HFFc6 (cell line): ENCODE measurements at regions not wholly inside any gene's neighbourhood (a gene's known extent, or its start where the extent isn't known, plus 50 kb on each side); places are given as distances from the start of the nearest gene placed in this dataset.
"Not testable (repeated sequence)": the region's sequence is repeated elsewhere in the genome, so short reads cannot be mapped to it uniquely, and the experiment has no call there.

Experiments used
- DNase-seq: peaks from one replicate; pipeline ENCODE4 v3.0.0-alpha.2; 2018
- H3K27ac Mint-ChIP-seq: 2 replicates; pipeline ENCODE4 v1.8.0; 2020; ENCODE audit warnings: mild to moderate bottlenecking, mixed read lengths
- H3K27me3 Mint-ChIP-seq: 2 replicates; pipeline ENCODE4 v1.8.0; 2021; ENCODE audit warnings: mild to moderate bottlenecking, moderate library complexity, mixed read lengths; ENCODE audit not compliant: insufficient read depth
- H3K36me3 Mint-ChIP-seq: 2 replicates; pipeline ENCODE4 v1.8.0; 2021; ENCODE audit warnings: low read depth, mixed read lengths
- H3K4me1 Mint-ChIP-seq: 2 replicates; pipeline ENCODE4 v1.8.0; 2020; ENCODE audit warnings: low read depth, mixed read lengths
- H3K4me3 Mint-ChIP-seq: 2 replicates; pipeline ENCODE4 v1.8.0; 2020; ENCODE audit warnings: mild to moderate bottlenecking, moderate library complexity, mixed read lengths
- H3K9me3 Mint-ChIP-seq: 2 replicates; pipeline ENCODE4 v1.8.0; 2020; ENCODE audit warnings: mild to moderate bottlenecking, mixed read lengths
- TF ChIP-seq, protein P1 (sequence below): fragments of 200-600 bp; sonication (generic); IDR thresholded peaks from 2 replicates; pipeline ENCODE4 v1.5.0; 2021; ENCODE audit warnings: antibody characterized with exemption, mild to moderate bottlenecking

DNA sequence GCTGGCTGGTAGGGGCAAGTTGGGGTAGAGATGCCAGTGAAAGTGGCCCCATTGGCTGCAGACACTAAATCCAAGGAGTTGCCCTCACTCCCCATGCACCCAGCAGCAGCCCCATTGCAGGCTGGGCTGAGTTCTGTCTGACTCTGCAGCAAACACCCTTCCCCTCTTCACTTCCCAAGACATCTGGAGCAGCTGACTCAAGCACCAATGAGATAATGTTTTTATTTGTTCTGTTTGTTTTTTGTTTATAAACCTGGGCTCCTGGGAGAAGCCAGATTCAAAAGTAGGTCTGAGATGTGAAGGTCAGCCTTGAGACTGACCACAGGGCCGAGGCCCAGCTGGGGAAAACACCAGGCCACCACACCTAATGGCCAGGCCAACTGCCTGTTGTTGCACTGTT lies 545.9 kb upstream of the KLF4 start:
- H3K4me3 Mint-ChIP-seq = no peak overlapping the region
- TF ChIP-seq, protein P1, sequence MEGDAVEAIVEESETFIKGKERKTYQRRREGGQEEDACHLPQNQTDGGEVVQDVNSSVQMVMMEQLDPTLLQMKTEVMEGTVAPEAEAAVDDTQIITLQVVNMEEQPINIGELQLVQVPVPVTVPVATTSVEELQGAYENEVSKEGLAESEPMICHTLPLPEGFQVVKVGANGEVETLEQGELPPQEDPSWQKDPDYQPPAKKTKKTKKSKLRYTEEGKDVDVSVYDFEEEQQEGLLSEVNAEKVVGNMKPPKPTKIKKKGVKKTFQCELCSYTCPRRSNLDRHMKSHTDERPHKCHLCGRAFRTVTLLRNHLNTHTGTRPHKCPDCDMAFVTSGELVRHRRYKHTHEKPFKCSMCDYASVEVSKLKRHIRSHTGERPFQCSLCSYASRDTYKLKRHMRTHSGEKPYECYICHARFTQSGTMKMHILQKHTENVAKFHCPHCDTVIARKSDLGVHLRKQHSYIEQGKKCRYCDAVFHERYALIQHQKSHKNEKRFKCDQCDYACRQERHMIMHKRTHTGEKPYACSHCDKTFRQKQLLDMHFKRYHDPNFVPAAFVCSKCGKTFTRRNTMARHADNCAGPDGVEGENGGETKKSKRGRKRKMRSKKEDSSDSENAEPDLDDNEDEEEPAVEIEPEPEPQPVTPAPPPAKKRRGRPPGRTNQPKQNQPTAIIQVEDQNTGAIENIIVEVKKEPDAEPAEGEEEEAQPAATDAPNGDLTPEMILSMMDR = no peak
- no peak for DNase-seq
- H3K27me3 Mint-ChIP-seq = peaks cover 16% of the 10 kb centered on the region
- no peak overlapping the region for H3K27ac Mint-ChIP-seq
- H3K4me1 Mint-ChIP-seq = peaks cover 27% of the 10 kb centered on the region
- H3K9me3 Mint-ChIP-seq = peaks cover 10% of the 10 kb centered on the region
- no peaks in the 10 kb centered on the region; the same call in 1 of the 2 replicates for H3K36me3 Mint-ChIP-seq

DNA sequence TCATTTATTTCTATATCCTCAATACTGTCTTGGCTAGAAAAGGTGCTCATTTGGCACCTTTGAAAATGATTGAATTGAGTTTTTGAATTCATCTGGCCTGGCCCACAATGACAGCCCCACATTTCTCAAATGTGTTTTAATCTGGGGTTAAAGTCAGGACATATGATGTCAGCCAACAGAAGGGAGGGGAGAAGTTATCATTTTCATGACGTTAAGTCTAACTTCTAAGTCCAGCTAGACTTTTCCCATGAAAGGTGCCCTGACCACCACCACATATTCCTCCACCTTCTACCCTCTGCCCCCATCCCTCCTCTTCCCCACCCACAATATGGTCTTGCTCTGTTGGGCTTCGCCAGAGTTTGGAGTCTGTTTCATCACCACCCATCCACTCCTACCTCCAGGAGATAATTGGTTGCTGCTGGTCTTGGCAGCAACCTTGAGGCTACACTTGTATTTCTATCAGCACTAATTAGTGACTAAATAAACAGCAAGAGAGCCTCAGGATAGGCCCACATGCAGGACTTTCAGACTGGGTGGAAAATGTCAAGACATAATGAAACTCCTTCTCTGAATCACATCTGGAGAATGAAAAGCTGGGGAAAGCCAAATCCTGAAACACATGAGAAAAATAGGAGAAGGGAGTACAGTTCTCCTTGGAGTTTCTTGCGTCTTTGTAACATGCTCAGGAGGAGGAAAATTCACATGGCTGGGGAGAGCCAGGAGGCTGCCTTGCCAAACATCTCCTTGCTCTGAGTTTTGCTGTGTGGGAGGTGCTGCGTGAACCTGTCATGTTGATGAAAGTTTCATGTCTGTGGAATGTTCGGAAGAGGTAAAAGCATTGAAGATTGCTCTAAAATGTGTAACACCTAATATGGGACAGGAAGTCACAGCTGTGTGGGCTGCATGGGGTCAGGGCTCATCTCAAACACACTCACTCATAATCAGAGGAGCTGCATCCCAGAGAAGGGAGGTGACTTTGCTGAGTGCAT lies 544.7 kb upstream of the KLF4 start:
- peaks cover 10% of the 10 kb centered on the region for H3K9me3 Mint-ChIP-seq
- peaks cover 15% of the 10 kb centered on the region for H3K4me1 Mint-ChIP-seq
- TF ChIP-seq, protein P1 = no peak
- no peaks in the 10 kb centered on the region; the same call in 1 of the 2 replicates for H3K36me3 Mint-ChIP-seq
- no peak overlapping the region for H3K4me3 Mint-ChIP-seq
- H3K27ac Mint-ChIP-seq = no peak overlapping the region; the same call in 1 of the 2 replicates
- peaks cover 16% of the 10 kb centered on the region for H3K27me3 Mint-ChIP-seq
- DNase-seq = peak; percentile 25

DNA sequence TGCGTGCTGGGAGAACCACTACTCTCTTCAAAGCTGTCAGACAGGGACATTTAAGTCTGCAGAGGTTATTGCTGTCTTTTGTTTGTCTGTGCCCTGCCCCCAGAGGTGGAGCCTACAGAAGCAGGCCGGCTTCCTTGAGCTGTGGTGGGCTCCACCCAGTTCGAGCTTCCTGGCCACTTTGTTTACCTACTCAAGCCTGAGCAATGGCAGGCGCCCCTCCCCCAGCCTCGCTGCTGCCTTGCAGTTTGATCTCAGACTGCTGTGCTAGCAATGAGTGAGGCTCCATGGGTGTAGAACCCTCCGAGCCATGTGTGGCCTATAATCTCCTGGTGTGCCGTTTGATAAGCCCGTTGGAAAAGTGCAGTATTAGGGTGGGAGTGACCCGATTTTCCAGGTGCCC lies 542.5 kb upstream of the KLF4 start:
- H3K9me3 Mint-ChIP-seq, H3K4me3 Mint-ChIP-seq, H3K36me3 Mint-ChIP-seq, DNase-seq, H3K27ac Mint-ChIP-seq: not testable (repeated sequence)
- Mint-ChIP-seq H3K27me3 (peaks cover 14% of the 10 kb centered on the region), H3K4me1 (peaks cover 13% of the 10 kb centered on the region)

DNA sequence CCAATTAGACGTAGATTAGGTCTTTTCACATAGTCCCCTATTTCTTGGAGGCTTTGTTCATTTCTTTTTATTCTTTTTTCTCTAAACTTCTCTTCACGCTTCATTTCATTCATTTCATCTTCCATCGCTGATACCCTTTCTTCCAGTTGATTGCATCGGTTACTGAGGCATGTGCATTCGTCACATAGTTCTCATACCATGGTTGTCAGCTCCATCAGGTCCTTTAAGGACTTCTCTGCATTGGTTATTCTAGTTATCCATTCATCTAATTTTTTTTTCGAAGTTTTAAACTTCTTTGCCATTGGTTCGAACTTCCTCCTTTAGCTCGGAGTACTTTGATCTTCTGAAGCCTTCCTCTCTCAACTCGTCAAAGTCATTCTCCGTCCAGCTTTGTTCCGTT lies 541.7 kb upstream of the KLF4 start:
- Mint-ChIP-seq H3K4me1 (peaks cover 13% of the 10 kb centered on the region), H3K27me3 (peaks cover 14% of the 10 kb centered on the region)
- H3K9me3 Mint-ChIP-seq, H3K27ac Mint-ChIP-seq, H3K4me3 Mint-ChIP-seq, H3K36me3 Mint-ChIP-seq, DNase-seq: not testable (repeated sequence)

DNA sequence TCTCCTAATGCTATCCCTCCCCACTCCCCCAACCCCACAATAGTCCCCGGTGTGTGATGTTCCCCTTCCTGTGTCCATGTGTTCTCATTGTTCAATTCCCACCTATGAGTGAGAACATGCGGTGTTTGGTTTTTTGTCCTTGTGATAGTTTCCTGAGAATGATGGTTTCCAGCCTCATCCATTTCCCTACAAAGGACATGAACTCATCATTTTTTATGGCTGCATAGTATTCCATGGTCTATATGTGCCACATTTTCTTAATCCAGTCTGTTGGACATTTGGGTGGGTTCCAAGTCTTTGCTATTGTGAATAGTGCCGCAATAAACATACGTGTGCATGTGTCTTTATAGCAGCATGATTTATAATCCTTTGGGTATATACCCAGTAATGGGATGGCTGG lies 537.1 kb upstream of the KLF4 start:
- DNase-seq, H3K9me3 Mint-ChIP-seq, H3K4me1 Mint-ChIP-seq, H3K4me3 Mint-ChIP-seq, H3K27me3 Mint-ChIP-seq, H3K27ac Mint-ChIP-seq, H3K36me3 Mint-ChIP-seq: not testable (repeated sequence)

DNA sequence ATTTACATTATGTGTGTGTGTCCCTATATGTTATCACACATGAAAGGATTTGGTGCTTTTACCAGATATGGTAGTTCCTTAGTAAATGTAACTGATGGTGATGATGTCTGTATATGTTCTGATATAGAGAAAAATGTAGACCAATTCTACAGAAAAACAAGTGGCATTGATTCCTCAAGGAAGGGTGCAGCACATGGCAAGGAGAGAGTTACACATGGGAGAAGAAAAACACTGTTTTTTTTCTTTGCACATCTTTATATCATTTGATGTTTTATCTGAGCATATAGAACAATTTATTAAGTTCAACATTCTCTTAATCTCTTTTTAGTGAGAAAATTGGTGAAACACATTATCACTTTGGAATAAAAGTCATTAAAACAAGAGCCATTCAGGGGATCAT lies 535.0 kb upstream of the KLF4 start:
- Mint-ChIP-seq H3K27me3 (peaks cover 2% of the 10 kb centered on the region; the same call in 1 of the 2 replicates), H3K27ac (no peak overlapping the region), H3K36me3 (no peaks in the 10 kb centered on the region), H3K4me3 (no peak overlapping the region), H3K4me1 (no peaks in the 10 kb centered on the region), H3K9me3 (no peaks in the 10 kb centered on the region)
- no peak for DNase-seq
- TF ChIP-seq, protein P1 = no peak

DNA sequence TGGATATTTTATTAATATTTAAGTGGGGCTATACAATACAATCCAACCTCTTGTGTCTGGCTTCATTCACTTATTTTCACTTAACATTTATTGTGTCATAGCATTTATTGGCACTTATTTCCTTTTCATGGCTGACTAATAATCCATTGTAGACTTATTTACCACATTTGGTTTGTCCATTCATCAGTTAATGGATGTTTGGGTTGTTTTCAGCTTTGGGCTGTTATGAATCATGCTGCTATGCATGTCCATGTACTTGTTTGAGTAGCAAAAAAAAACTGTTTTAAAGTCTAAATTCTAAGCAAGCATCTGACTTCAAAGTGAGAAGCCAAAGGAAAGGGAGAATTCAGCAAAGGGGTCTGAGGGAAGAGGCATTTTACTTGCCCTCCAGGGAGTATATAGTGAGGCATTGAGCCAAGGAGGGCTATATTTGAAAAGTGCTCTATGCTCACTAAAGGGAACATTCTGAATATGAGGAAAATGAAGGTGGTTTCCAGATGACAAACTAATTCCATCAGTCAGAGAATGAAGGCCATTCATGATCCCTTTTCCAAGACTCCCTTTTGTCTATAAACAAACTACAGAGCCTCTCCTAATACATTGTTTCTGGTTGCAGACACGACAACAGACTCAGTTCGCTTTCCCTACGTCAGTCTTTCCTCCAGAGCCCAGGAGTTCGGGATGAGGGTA lies 532.8 kb upstream of the KLF4 start:
- no peak overlapping the region for H3K27ac Mint-ChIP-seq
- no peaks in the 10 kb centered on the region for H3K4me1 Mint-ChIP-seq
- DNase-seq = no peak
- TF ChIP-seq, protein P1 = no peak
- no peak overlapping the region for H3K4me3 Mint-ChIP-seq
- no peaks in the 10 kb centered on the region for H3K36me3 Mint-ChIP-seq
- no peaks in the 10 kb centered on the region for H3K9me3 Mint-ChIP-seq
- peaks cover 2% of the 10 kb centered on the region; the same call in 1 of the 2 replicates for H3K27me3 Mint-ChIP-seq
